Adrenal gland (tissue), 5 donors: ENCODE measurements at regions not wholly inside any gene's neighbourhood (a gene's known extent, or its start where the extent isn't known, plus 50 kb on each side); places are given as distances from the start of the nearest gene placed in this dataset.

Source experiments
- CTCF ChIP-seq, 6 experiments: fragments of 450-650 bp in 4 of 6; fragments of 200-600 bp in 2 of 6; sonication (generic) in 1 of 6; IDR thresholded peaks; 1 replicate in 5 of 6; 2 replicates in 1 of 6; pipeline versions ENCODE4 v1.5.1 to v1.8.0; 2016 to 2021; ENCODE audit warnings: antibody characterized with exemption in 6 of 6, mild to moderate bottlenecking in 2 of 6, moderate library complexity in 1 of 6
- POLR2A ChIP-seq, 2 donors: fragments of 450-650 bp; IDR thresholded peaks; one replicate each; pipeline ENCODE4 v1.6.1; 2017; ENCODE audit warnings: antibody characterized with exemption in 2 of 2, mild to moderate bottlenecking in 2 of 2, moderate library complexity in 1 of 2
- donor health status: DM: no; HTN: no; CAD: no.

GRCh38 chr4:189304167-189304566, 636.5 kb upstream of the FRG1 start:
- TF ChIP-seq CTCF (IDR thresholded peaks at IDR 0.05) (no peak), POLR2A (IDR thresholded peaks at IDR 0.05) (no peak)
